DOHH2 (cell line): ENCODE measurements at regions not wholly inside any gene's neighbourhood (a gene's known extent, or its start where the extent isn't known, plus 50 kb on each side); places are given as distances from the start of the nearest gene placed in this dataset.

Source experiments
- H3F3A ChIP-seq: fragments of 200-600 bp; sonication (generic), shearing (Covaris generic); 2 replicates; pipeline ENCODE4 v1.6.0; 2016; ENCODE audit warnings: antibody characterized with exemption, mild to moderate bottlenecking; ENCODE audit not compliant: control insufficient read depth, insufficient read depth
- H3K27ac ChIP-seq: fragments of 200-600 bp; sonication (generic); 2 replicates; pipeline ENCODE4 v1.5.1; 2014; ENCODE audit warnings: low read depth, mild to moderate bottlenecking, low read length, moderate library complexity
- H3K27me3 ChIP-seq: fragments of 200-600 bp; sonication (generic); 2 replicates; pipeline ENCODE4 v1.6.1; 2014; ENCODE audit warnings: mild to moderate bottlenecking, low read length, mixed read lengths; ENCODE audit not compliant: control insufficient read depth
- H3K36me3 ChIP-seq: fragments of 200-600 bp; sonication (generic); 2 replicates; pipeline ENCODE4 v1.6.1; 2014; ENCODE audit warnings: mild to moderate bottlenecking, low read length, moderate library complexity, mixed read lengths; ENCODE audit not compliant: control insufficient read depth
- H3K4me1 ChIP-seq: fragments of 200-600 bp; sonication (generic); 2 replicates; pipeline ENCODE4 v1.6.1; 2014; ENCODE audit warnings: mild to moderate bottlenecking, low read length, mixed read lengths; ENCODE audit not compliant: control insufficient read depth
- H3K4me2 ChIP-seq: fragments of 200-600 bp; sonication (generic); 2 replicates; pipeline ENCODE4 v1.6.0; 2014; ENCODE audit warnings: mild to moderate bottlenecking, low read length, moderate library complexity
- H3K4me3 ChIP-seq: fragments of 200-600 bp; sonication (generic); 2 replicates; pipeline ENCODE4 v1.5.1; 2014; ENCODE audit warnings: mild to moderate bottlenecking, low read length, mixed read lengths
- H3K79me2 ChIP-seq: fragments of 200-600 bp; sonication (generic); 2 replicates; pipeline ENCODE4 v1.6.1; 2014; ENCODE audit warnings: mild to moderate bottlenecking, low read length, mixed read lengths; ENCODE audit not compliant: control insufficient read depth
- H3K9me2 ChIP-seq: fragments of 200-600 bp; sonication (generic); replicated peaks from 2 replicates; pipeline ENCODE4 v1.6.1; 2014; ENCODE audit warnings: mild to moderate bottlenecking, low read length, mixed read lengths; ENCODE audit not compliant: control insufficient read depth
- H3K9me3 ChIP-seq: fragments of 200-600 bp; sonication (generic); 2 replicates; pipeline ENCODE4 v1.6.1; 2014; ENCODE audit warnings: antibody characterized with exemption, low read length, mixed read lengths; ENCODE audit not compliant: control insufficient read depth, insufficient read depth
- H4K20me1 ChIP-seq: fragments of 200-600 bp; sonication (generic); 2 replicates; pipeline ENCODE4 v1.6.0; 2014; ENCODE audit warnings: low read depth, mild to moderate bottlenecking, antibody characterized with exemption, low read length, moderate library complexity; ENCODE audit not compliant: control insufficient read depth, insufficient read depth
- CTCF ChIP-seq: fragments of 200-600 bp; sonication (generic); IDR thresholded peaks from one replicate; pipeline ENCODE4 v1.5.1; 2014; ENCODE audit warnings: antibody characterized with exemption, mild to moderate bottlenecking, low read depth, low read length; ENCODE audit not compliant: poor library complexity, severe bottlenecking
- EZH2phosphoT487 ChIP-seq: fragments of 200-600 bp; sonication (generic); IDR thresholded peaks from 2 replicates; pipeline ENCODE4 v1.6.1; 2017; ENCODE audit warnings: borderline replicate concordance, mild to moderate bottlenecking, antibody characterized with exemption, low read length, moderate library complexity, mixed read lengths

GRCh38 chr2:49291619-49292018, 137.3 kb upstream of the FSHR start:
- no peak overlapping the region for H3K27ac ChIP-seq
- H3K36me3 ChIP-seq: no peaks in the 10 kb centered on the region
- H3K9me2 ChIP-seq: no peaks in the 10 kb centered on the region
- TF ChIP-seq EZH2phosphoT487: no peak
- TF ChIP-seq CTCF: no peak
- H3K9me3 ChIP-seq: no peaks in the 10 kb centered on the region
- no peaks in the 10 kb centered on the region for H3K4me1 ChIP-seq
- H3K4me2 ChIP-seq: no peak overlapping the region
- no peak overlapping the region for H3K4me3 ChIP-seq
- no peaks in the 10 kb centered on the region for H4K20me1 ChIP-seq
- H3F3A ChIP-seq: no peaks in the 10 kb centered on the region
- no peaks in the 10 kb centered on the region for H3K79me2 ChIP-seq
- H3K27me3 ChIP-seq: no peaks in the 10 kb centered on the region

- no peaks in the 10 kb centered on the region for H3K9me3 ChIP-seq
- H3F3A ChIP-seq: no peaks in the 10 kb centered on the region
- no peaks in the 10 kb centered on the region for H3K4me1 ChIP-seq
- no peaks in the 10 kb centered on the region for H3K27me3 ChIP-seq
- H3K4me2 ChIP-seq: no peak overlapping the region
- no peak overlapping the region for H3K27ac ChIP-seq
- no peaks in the 10 kb centered on the region for H3K79me2 ChIP-seq
- H3K9me2 ChIP-seq: no peaks in the 10 kb centered on the region
- no peaks in the 10 kb centered on the region for H3K36me3 ChIP-seq
- H4K20me1 ChIP-seq: no peaks in the 10 kb centered on the region
- TF ChIP-seq CTCF (no peak), EZH2phosphoT487 (no peak)
- H3K4me3 ChIP-seq: no peak overlapping the region
Measured at GRCh38 chr2:49289711-49290110, 135.4 kb upstream of the FSHR start.

- H3K4me1 ChIP-seq: no peaks in the 10 kb centered on the region
- H4K20me1 ChIP-seq: no peaks in the 10 kb centered on the region
- no peak overlapping the region for H3K27ac ChIP-seq
- H3K9me3 ChIP-seq: no peaks in the 10 kb centered on the region
- H3K9me2 ChIP-seq: no peaks in the 10 kb centered on the region
- H3F3A ChIP-seq: no peaks in the 10 kb centered on the region
- H3K4me2 ChIP-seq: no peak overlapping the region
- no peak overlapping the region for H3K4me3 ChIP-seq
- TF ChIP-seq CTCF (no peak), EZH2phosphoT487 (no peak)
- H3K79me2 ChIP-seq: no peaks in the 10 kb centered on the region
- no peaks in the 10 kb centered on the region for H3K27me3 ChIP-seq
- H3K36me3 ChIP-seq: no peaks in the 10 kb centered on the region
Measured at GRCh38 chr2:49288902-49289700, 134.8 kb upstream of the FSHR start.
